ENCODE measurements at regions not wholly inside any gene's neighbourhood (a gene's known extent, or its start where the extent isn't known, plus 50 kb on each side); places are given as distances from the start of the nearest gene placed in this dataset.

DNA sequence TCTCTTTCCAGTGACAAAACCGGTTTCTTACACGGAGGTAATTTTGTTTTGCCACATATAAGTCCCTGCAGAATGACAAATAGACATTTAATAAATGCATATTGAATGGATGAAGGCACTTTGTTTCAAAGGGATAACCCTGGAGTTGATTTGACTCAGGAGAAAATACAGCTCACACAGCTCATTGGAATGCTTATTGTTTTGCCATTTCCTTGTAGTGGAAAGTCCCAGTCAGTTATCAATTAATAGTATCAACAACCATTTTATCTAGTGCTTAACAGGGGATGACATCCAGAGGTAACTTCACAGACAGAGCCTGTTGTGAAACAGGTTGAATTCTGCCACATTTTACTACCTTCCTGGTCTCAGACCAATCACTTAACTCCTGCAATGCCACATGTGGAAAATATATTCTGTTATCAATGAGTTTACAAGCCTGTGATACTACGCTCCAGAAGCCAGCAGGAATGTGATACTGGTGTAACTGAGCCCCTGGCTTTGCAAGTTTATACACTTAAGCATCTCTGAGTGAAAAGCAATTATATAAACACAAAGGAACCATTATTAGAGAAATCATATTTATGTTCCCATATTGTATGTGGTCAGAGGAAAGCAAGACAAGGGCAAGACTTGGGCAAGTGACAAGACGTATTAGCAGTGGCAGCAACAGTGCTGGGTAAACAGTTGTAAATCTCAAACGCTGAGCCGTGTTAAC, 123.1 kb upstream of the ANKRD55 start:
- Histone ChIP-seq H3K36me3 (ENCODE audit: control insufficient read depth, insufficient read depth, low read length) (no peaks in the 10 kb centered on the region), H3K79me2 (ENCODE audit: control insufficient read depth, insufficient read depth, low read length) (no peaks in the 10 kb centered on the region), H4K20me1 (replicated peaks; ENCODE audit: control insufficient read depth, insufficient read depth, low read length) (no peaks in the 10 kb centered on the region), H3K4me2 (ENCODE audit: insufficient read depth, low read length) (no peak overlapping the region), H3K9me3 (replicated peaks; ENCODE audit: control insufficient read depth, insufficient read depth, low read depth, low read length) (no peaks in the 10 kb centered on the region), H3K9me1 (ENCODE audit: control insufficient read depth, insufficient read depth, low read length) (no peaks in the 10 kb centered on the region), H2AFZ (ENCODE audit: low read depth, low read length) (no peak overlapping the region), H3K27me3 (ENCODE audit: control insufficient read depth in 2 of 2, insufficient read depth in 2 of 2, low read length in 2 of 2) (peaks cover 2 to 6% of the 10 kb centered on the region in 2 experiments; a peak in 2 of 5 replicates), H3K4me3 (no peak overlapping the region), H3K27ac (ENCODE audit: extremely low read depth, low read depth, low read length) (no peak overlapping the region), H3K9ac (ENCODE audit: insufficient read depth in 1 of 2, low read depth in 2 of 2, low read length in 2 of 2) (no peak overlapping the region), H3K4me1 (replicated peaks in 1 of 2; ENCODE audit: control insufficient read depth in 2 of 2, insufficient read depth in 2 of 2, low read length in 2 of 2) (no peaks in the 10 kb centered on the region)
- no peak for ATAC-seq
- intact Hi-C loops (cut with micrococcal nuclease), result no loop called here
- TF ChIP-seq CBFB (CRISPR knock-in tag; IDR thresholded peaks at IDR 0.05), result no peak
- TF ChIP-seq SMARCE1 (IDR thresholded peaks at IDR 0.05), result no peak
- TF ChIP-seq ZSCAN29 (IDR thresholded peaks at IDR 0.05), result no peak
- TF ChIP-seq CBX8 (IDR thresholded peaks at IDR 0.05; ENCODE audit: borderline replicate concordance, extremely low read depth, low read depth, low read length, poor library complexity, severe bottlenecking), result no peak
- TF ChIP-seq TAL1 (IDR thresholded peaks at IDR 0.05), result no peak
- TF ChIP-seq LEF1 (IDR thresholded peaks at IDR 0.05), result no peak
- TF ChIP-seq, protein P1, sequence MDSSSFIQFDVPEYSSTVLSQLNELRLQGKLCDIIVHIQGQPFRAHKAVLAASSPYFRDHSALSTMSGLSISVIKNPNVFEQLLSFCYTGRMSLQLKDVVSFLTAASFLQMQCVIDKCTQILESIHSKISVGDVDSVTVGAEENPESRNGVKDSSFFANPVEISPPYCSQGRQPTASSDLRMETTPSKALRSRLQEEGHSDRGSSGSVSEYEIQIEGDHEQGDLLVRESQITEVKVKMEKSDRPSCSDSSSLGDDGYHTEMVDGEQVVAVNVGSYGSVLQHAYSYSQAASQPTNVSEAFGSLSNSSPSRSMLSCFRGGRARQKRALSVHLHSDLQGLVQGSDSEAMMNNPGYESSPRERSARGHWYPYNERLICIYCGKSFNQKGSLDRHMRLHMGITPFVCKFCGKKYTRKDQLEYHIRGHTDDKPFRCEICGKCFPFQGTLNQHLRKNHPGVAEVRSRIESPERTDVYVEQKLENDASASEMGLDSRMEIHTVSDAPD (CRISPR knock-in tag; IDR thresholded peaks at IDR 0.05), result no peak
- WGBS (ENCODE audit: insufficient coverage, low coverage, missing lambda C conversion rate), result 8% methylated on average over 6 of the region's 6 CpGs
- BruUV-seq (replicated peaks), result no TSS peak
- in situ Hi-C loops (cut with MboI), result no loop called here
- no peak for FAIRE-seq
- CTCF ChIA-PET (ENCODE audit: low intra/inter-chr PET ratio), result no interaction called here
- DNase-seq (ENCODE audit: extremely low read depth in 1 of 4, low spot score in 3 of 4), result no peak
- POLR2A ChIA-PET, result no interaction called here

Data from K562 (cell line).